Epithelial cell of esophagus (primary cell): ENCODE measurements at regions not wholly inside any gene's neighbourhood (a gene's known extent, or its start where the extent isn't known, plus 50 kb on each side); places are given as distances from the start of the nearest gene placed in this dataset.

ENCODE experiments used
- DNase-seq: peaks from one replicate; pipeline ENCODE4 v3.0.0; 2010; ENCODE audit warnings: low read depth
- H3K4me3 ChIP-seq: 2 replicates; pipeline ENCODE4 v1.5.1; 2011; ENCODE audit warnings: mild to moderate bottlenecking, low read length, control low read depth
- CTCF ChIP-seq: IDR thresholded peaks from 2 replicates; pipeline ENCODE4 v1.5.1; 2011; ENCODE audit warnings: low read depth, mild to moderate bottlenecking, low read length, control low read depth, inconsistent platforms; ENCODE audit not compliant: insufficient read depth; ENCODE audit errors: missing control alignments

- H3K4me3 ChIP-seq, result no peak overlapping the region
- no peak for TF ChIP-seq CTCF
- DNase-seq, result no peak
These were observed 256.3 kb upstream of the SFSWAP start for GRCh38 chr12:131454418-131455217.

- DNase-seq, result no peak
- H3K4me3 ChIP-seq, result no peak overlapping the region
- TF ChIP-seq CTCF, result no peak
These were observed 255.7 kb upstream of the SFSWAP start for GRCh38 chr12:131455218-131455506.

- TF ChIP-seq CTCF, result no peak
- DNase-seq, result no peak
These were observed 255.2 kb upstream of the SFSWAP start for GRCh38 chr12:131455581-131456110.

GRCh38 chr12:131456301-131457027, 254.4 kb upstream of the SFSWAP start:
- DNase-seq, result no peak
- no peak for TF ChIP-seq CTCF
- no peak overlapping the region for H3K4me3 ChIP-seq

More at GRCh38 chr12:131455581-131456110, 255.2 kb upstream of the SFSWAP start:
- H3K4me3 ChIP-seq, result no peak overlapping the region

- no peak for DNase-seq
- TF ChIP-seq CTCF, result no peak
- H3K4me3 ChIP-seq, result no peak overlapping the region
These were observed 253.9 kb upstream of the SFSWAP start for GRCh38 chr12:131457028-131457310.

- DNase-seq, result no peak
- H3K4me3 ChIP-seq, result no peak overlapping the region
- TF ChIP-seq CTCF, result no peak
These were observed 253.4 kb upstream of the SFSWAP start for GRCh38 chr12:131457331-131458047.
